ENCODE measurements at regions not wholly inside any gene's neighbourhood (a gene's known extent, or its start where the extent isn't known, plus 50 kb on each side); places are given as distances from the start of the nearest gene placed in this dataset.
A peak's percentile ranks its signal among the peaks of the same experiment; 100 is the strongest.

DNA sequence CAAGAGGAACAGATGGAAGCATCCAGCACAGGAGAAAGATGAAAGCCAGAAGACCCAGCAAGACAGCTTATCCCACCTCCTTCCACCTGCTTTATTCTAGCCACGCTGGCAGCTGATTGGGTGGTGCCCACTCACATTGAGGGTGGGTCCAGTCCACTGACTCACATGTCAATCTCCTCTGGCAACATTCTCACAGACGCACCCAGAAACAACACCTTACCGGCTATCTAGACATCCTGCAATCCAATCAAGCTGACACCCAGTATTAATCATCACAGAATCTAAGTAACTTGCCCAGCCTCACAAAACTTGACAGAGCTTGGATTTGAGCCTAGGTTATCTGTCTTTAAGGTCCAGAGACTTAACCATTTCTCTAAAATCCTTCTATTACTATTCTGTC is 208.9 kb downstream of the PAH start:
- DNase-seq (ENCODE audit: low spot score, unreplicated experiment) = no peak
- Mint-ChIP-seq H3K27me3 (peaks cover 18% of the 10 kb centered on the region), H3K4me3 (ENCODE audit: low read depth) (no peak overlapping the region), H3K4me1 (ENCODE audit: low read depth) (no peaks in the 10 kb centered on the region), H3K27ac (no peak overlapping the region), H3K36me3 (ENCODE audit: insufficient read depth) (no peaks in the 10 kb centered on the region), H3K9me3 (ENCODE audit: low read depth) (no peaks in the 10 kb centered on the region)
- TF ChIP-seq CTCF (IDR thresholded peaks at IDR 0.05; ENCODE audit: unreplicated experiment) = no peak

- no peak for DNase-seq (ENCODE audit: low spot score, unreplicated experiment)
- H3K27me3 Mint-ChIP-seq = peaks cover 25% of the 10 kb centered on the region
- TF ChIP-seq CTCF (IDR thresholded peaks at IDR 0.05; ENCODE audit: unreplicated experiment) = peak; percentile 56
Measured at GRCh38 chr12:102702447-102703114, 214.5 kb downstream of the PAH start.

DNA sequence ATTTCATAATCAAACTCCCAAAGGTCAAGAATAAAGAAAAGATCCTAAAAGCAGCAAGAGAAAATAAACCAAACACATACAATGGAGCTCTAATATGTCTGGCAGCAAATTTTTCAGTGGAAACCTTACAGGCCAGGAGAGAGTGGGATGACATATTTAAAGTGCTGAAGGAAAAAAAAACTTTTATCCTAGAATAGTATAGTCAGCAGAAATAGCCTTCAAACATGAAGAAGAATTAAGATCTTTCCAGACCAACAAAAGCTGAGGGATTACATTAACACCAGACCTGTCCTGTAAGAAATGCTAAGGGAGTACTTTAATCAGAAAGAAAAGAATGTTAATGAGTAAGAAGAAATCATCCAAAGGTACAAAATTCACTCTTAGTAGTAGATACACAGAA is 215.7 kb upstream of the IGF1 start:
- Mint-ChIP-seq H3K27ac (no peak overlapping the region), H3K9me3 (ENCODE audit: low read depth) (peaks cover 7% of the 10 kb centered on the region), H3K36me3 (ENCODE audit: insufficient read depth) (no peaks in the 10 kb centered on the region), H3K27me3 (peaks cover 12% of the 10 kb centered on the region), H3K4me3 (ENCODE audit: low read depth) (no peak overlapping the region), H3K4me1 (ENCODE audit: low read depth) (peaks cover 9% of the 10 kb centered on the region)
- DNase-seq (ENCODE audit: low spot score, unreplicated experiment) = no peak
- TF ChIP-seq CTCF (IDR thresholded peaks at IDR 0.05; ENCODE audit: unreplicated experiment) = no peak

More at GRCh38 chr12:102702447-102703114, 214.5 kb downstream of the PAH start:
- H3K36me3 Mint-ChIP-seq (ENCODE audit: insufficient read depth) = no peaks in the 10 kb centered on the region
- H3K4me3 Mint-ChIP-seq (ENCODE audit: low read depth) = no peak overlapping the region
- H3K27ac Mint-ChIP-seq = no peak overlapping the region
- no peaks in the 10 kb centered on the region for H3K9me3 Mint-ChIP-seq (ENCODE audit: low read depth)
- H3K4me1 Mint-ChIP-seq (ENCODE audit: low read depth) = no peaks in the 10 kb centered on the region

DNA sequence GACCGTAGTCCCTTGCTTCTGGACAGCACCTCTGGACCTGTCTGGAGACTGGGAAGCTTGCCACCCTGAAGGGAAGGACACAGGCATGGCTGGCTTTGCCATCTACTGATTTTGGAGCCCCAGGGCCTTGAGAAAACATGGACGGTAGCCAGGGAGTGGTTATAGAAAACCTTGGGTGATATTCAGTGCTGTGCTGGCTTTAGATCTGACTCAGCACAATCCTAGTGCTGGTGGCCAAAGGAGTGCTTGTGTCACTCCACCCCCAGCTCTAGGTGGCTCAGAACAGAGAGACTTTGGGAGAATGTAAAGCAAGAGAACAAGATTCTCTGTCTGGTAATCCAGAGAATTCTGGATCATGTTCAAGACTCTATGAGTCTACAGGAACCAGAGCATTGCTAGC is 214.5 kb upstream of the IGF1 start:
- no peak for DNase-seq (ENCODE audit: low spot score, unreplicated experiment)
- Mint-ChIP-seq H3K27ac (no peak overlapping the region), H3K4me3 (ENCODE audit: low read depth) (no peak overlapping the region), H3K4me1 (ENCODE audit: low read depth) (peaks cover 18% of the 10 kb centered on the region), H3K27me3 (peaks cover 8% of the 10 kb centered on the region), H3K9me3 (ENCODE audit: low read depth) (peaks cover 7% of the 10 kb centered on the region), H3K36me3 (ENCODE audit: insufficient read depth) (no peaks in the 10 kb centered on the region)
- no peak for TF ChIP-seq CTCF (IDR thresholded peaks at IDR 0.05; ENCODE audit: unreplicated experiment)

GRCh38 chr12:102691773-102692555 is 211.6 kb upstream of the IGF1 start:
- no peak overlapping the region for H3K4me3 Mint-ChIP-seq (ENCODE audit: low read depth)
- H3K9me3 Mint-ChIP-seq (ENCODE audit: low read depth) = peaks cover 7% of the 10 kb centered on the region
- no peak for TF ChIP-seq CTCF (IDR thresholded peaks at IDR 0.05; ENCODE audit: unreplicated experiment)
- peaks cover 5% of the 10 kb centered on the region for H3K27me3 Mint-ChIP-seq
- no peak for DNase-seq (ENCODE audit: low spot score, unreplicated experiment)
- H3K4me1 Mint-ChIP-seq (ENCODE audit: low read depth) = peaks cover 21% of the 10 kb centered on the region
- H3K36me3 Mint-ChIP-seq (ENCODE audit: insufficient read depth) = no peaks in the 10 kb centered on the region
- H3K27ac Mint-ChIP-seq = no peak overlapping the region

All from progenitor cell of endocrine pancreas (in vitro differentiated cells).